ENCODE measurements at regions not wholly inside any gene's neighbourhood (a gene's known extent, or its start where the extent isn't known, plus 50 kb on each side); places are given as distances from the start of the nearest gene placed in this dataset.
"Not testable (repeated sequence)": the region's sequence is repeated elsewhere in the genome, so short reads cannot be mapped to it uniquely, and the experiment has no call there.

GRCh38 chr2:189309331-189309730, 129.8 kb upstream of the COL5A2 start:
- DNase-seq (ENCODE audit: low read depth), result no peak

GRCh38 chr2:189312211-189312610, 129.1 kb upstream of the WDR75 start:
- no peak for DNase-seq (ENCODE audit: low read depth)

- DNase-seq (ENCODE audit: low read depth), result no peak
These were observed 128.6 kb upstream of the WDR75 start for GRCh38 chr2:189312643-189313042.

- DNase-seq (ENCODE audit: low read depth), result no peak
These were observed 122.5 kb upstream of the WDR75 start for GRCh38 chr2:189318761-189319160.

GRCh38 chr2:189319424-189319823, 121.8 kb upstream of the WDR75 start:
- not testable (repeated sequence) for DNase-seq (ENCODE audit: low read depth)

GRCh38 chr2:189327879-189328847, 113.1 kb upstream of the WDR75 start:
- no peak for DNase-seq (ENCODE audit: low read depth)

- DNase-seq (ENCODE audit: low read depth), result no peak
These were observed 112.4 kb upstream of the WDR75 start for GRCh38 chr2:189328848-189329245.

GRCh38 chr2:189336276-189336975, 104.8 kb upstream of the WDR75 start:
- DNase-seq (ENCODE audit: low read depth), result peak; percentile 61

- DNase-seq (ENCODE audit: low read depth), result no peak
These were observed 103.6 kb upstream of the WDR75 start for GRCh38 chr2:189337656-189338055.

GRCh38 chr2:189338115-189338514, 103.2 kb upstream of the WDR75 start:
- DNase-seq (ENCODE audit: low read depth), result no peak

GRCh38 chr2:189341077-189341476, 100.2 kb upstream of the WDR75 start:
- no peak for DNase-seq (ENCODE audit: low read depth)

- DNase-seq (ENCODE audit: low read depth), result no peak
These were observed 97.2 kb upstream of the WDR75 start for GRCh38 chr2:189344043-189344442.

GRCh38 chr2:189347540-189347939, 93.7 kb upstream of the WDR75 start:
- DNase-seq (ENCODE audit: low read depth), result peak; percentile 91

- no peak for DNase-seq (ENCODE audit: low read depth)
These were observed 92.9 kb upstream of the WDR75 start for GRCh38 chr2:189348369-189348768.

GRCh38 chr2:189350540-189351209, 90.6 kb upstream of the WDR75 start:
- DNase-seq (ENCODE audit: low read depth), result no peak

GRCh38 chr2:189351933-189352332, 89.3 kb upstream of the WDR75 start:
- not testable (repeated sequence) for DNase-seq (ENCODE audit: low read depth)

GRCh38 chr2:189357375-189357774, 83.9 kb upstream of the WDR75 start:
- DNase-seq (ENCODE audit: low read depth), result not testable (repeated sequence)

GRCh38 chr2:189360861-189361260, 80.4 kb upstream of the WDR75 start:
- DNase-seq (ENCODE audit: low read depth), result no peak

- no peak for DNase-seq (ENCODE audit: low read depth)
These were observed 79.0 kb upstream of the WDR75 start for GRCh38 chr2:189362283-189362682.

GRCh38 chr2:189363559-189363958, 77.7 kb upstream of the WDR75 start:
- DNase-seq (ENCODE audit: low read depth), result no peak

- DNase-seq (ENCODE audit: low read depth), result no peak
These were observed 76.7 kb upstream of the WDR75 start for GRCh38 chr2:189364607-189365006.

GRCh38 chr2:189366349-189366748, 74.9 kb upstream of the WDR75 start:
- no peak for DNase-seq (ENCODE audit: low read depth)

- DNase-seq (ENCODE audit: low read depth), result no peak
These were observed 73.9 kb upstream of the WDR75 start for GRCh38 chr2:189367343-189367742.
